Heart left ventricle (tissue), 13 donors: ENCODE measurements at regions not wholly inside any gene's neighbourhood (a gene's known extent, or its start where the extent isn't known, plus 50 kb on each side); places are given as distances from the start of the nearest gene placed in this dataset.

Source experiments
- CTCF ChIP-seq, 12 donors: fragments of 200-600 bp; sonication (generic) in 4 of 12; IDR thresholded peaks; one replicate each; pipeline versions ENCODE4 v1.5.0 to v1.8.0; 2018 to 2022; ENCODE audit warnings: antibody characterized with exemption in 12 of 12, mild to moderate bottlenecking in 5 of 12
- POLR2A ChIP-seq, 2 donors: fragments of 450-650 bp; IDR thresholded peaks; one replicate each; pipeline ENCODE4 v1.6.1; 2017; ENCODE audit warnings: antibody characterized with exemption in 2 of 2, mild to moderate bottlenecking in 2 of 2, moderate library complexity in 2 of 2
- donor health status: ischemic (EF 13 %, LVEDD 7.1; RV severe dilation, severe dysfunction).
- donor health status: DM: no; HTN: yes; CAD: no.
- donor health status: DM: no; HTN: no; CAD: no.
- donor health status: ischemic (EF 25% LVEDD 6.9; RV normal size, moderate dysfunction).
- donor health status: ischemic (EF 25% LVEDD 5.7; RV mildly dilated, moderate dysfunction).
- donor health status: ischemic (EF 35%, LVEDD 5.7; RV mildly dilated, moderate dysfunction).
- donor health status: nonischemic (EF 11% LVEDD 7.7; RV severe dilation, severe dysfunction).
- donor health status: DM: yes; HTN: yes; CAD: no.
- donor health status: PGD.
- donor health status: ischemic (EF 29% LVEDD 5.4; RV normal size, mild dysfunction).
- donor health status: nonischemic (EF 23%, LVEDD 6.1; RV moderate dilation, normal function).

GRCh38 chr12:59839514-59839913, 243.7 kb downstream of the SLC16A7 start:
- TF ChIP-seq CTCF (IDR thresholded peaks at IDR 0.05) (no peak), POLR2A (IDR thresholded peaks at IDR 0.05) (no peak)
